HUDEP-2 (cell line): ENCODE measurements at regions not wholly inside any gene's neighbourhood (a gene's known extent, or its start where the extent isn't known, plus 50 kb on each side); places are given as distances from the start of the nearest gene placed in this dataset.

ENCODE experiments used
- DNase-seq, 76 experiments: peaks; one replicate each; lab custom pipeline; 2025; ENCODE audit not compliant: unreplicated experiment in 76 of 76; lab: John Stamatoyannopoulos, UW

DNA sequence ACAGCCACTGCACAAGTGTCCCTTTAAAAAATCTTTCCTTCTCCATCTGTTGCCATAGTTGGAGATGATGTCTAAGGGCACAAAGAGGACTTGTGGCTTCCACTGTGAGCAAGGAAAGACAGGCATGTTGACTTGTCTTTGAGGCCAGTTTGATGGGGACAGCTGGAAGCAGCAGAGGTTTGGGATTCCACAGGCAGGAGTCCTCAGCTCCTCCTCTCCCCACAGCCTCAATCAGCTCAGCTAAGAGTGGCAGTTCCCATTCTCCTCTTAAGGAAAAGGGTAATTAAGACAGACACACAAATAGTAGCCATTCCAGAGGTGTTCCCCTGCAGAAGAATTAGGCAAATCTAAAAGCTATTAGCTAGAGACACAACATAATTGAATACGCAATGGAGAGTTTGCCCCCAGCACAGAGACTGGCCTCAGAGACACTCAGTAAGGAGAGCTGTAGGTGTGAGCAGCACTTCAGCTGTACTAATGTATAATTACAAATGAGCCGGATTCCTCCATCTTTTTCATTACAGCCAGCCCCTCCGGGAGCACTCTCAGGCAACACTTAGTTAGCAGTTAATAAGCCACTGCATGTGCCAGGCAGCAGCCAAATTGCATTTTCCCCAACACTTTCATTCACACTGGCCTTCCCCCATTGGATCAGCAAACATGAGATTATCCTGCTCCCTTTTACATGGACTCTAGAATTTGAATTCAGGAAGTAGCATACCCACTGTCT lies 434.0 kb downstream of the FOXO1 start:
- no peak for DNase-seq

DNA sequence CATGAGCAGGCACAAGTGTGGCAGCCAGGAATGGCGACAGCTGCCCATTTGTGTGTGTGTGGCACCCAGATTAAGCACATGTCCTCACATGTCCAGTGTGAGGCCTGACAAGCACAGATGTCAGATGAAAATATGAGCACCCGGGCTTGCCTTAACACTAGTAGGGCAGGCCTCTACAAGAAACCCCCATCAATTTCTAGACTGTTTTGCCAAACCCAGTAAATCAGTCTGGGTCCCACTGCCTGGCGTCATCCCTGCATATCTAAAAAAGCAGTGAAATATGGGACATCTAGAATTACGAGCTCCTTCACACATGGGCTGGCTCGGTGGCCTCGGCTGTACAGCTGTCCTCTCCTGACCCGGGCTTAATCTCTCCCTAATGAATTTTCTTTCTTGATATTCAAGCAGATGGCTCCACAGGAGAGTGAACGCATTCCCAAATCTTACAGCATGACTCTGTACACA lies 432.7 kb downstream of the FOXO1 start:
- DNase-seq: no peak

DNA sequence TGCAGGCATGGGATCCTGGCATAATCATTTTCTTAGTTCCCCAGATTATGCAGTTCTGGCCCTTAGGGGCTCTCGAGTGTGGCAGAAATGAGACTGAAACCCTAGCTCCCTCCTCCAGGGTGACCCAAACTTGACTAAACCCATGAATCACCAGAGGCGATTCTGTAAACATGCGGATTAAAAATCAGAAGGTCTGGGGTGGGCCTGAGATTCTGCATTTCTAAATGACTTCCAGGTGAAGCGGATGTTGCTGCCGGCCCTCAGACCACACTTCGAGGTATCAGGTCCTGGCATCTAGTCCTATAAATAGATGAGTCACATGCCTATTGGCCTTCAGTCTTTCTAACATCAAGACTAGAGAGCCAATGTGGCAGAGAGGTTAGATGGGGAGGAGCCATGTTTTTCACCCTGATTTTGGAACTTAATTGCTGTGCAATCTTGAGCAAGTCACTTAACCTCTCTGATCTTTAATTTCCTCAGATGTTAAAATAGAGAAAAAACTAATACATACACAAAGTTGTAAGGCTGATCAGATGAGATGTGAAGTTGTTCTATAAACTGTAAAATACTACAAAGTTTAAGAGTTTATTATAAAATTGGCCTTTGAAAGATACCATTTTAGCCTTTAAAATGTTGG lies 431.2 kb downstream of the FOXO1 start:
- DNase-seq: no peak

DNA sequence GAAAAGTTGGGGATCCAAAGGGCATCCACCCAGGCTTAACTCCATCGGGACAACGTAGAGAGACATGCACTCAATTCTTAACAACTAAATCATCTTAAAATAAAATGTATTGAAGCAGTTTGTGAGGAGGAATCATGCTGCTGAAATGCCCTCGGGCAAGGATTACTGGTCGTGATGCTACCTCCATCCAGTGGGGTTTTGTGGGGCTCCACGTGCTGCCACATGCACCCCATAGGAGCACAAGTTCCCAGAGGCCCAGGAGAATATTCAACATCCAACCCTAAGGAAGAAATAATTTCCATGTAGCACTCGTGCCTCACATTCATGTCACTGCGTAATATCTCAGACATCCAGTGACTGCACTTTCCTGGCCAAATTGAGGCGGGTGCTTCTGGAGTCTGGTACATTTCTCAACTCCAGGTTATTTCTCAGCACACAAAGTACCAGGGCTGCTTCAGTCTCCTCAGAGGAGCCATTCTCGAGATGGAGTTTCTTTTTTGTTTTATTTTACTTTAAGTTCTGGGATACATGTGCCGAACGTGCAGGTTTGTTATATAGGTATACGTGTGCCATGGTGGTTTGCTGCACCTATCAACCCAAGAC lies 429.8 kb downstream of the FOXO1 start:
- DNase-seq: no peak

DNA sequence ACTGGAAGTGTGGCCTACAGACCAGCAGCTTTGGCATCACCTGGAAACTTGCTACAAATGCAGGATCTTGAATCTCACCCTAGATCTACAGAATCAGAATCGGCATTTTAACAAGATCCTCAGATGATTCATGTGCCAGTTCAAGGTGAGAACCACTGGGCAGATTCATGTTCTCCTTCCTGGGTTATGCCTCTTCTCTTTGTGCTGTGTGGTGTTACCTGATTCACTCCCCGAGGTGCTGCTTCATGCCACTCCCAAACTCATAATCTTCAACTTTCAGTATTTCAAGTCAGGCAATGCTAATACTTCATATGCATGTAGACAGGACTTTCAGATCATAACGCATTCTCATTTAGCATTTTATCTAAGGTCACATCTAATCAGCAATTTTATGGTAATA lies 427.7 kb downstream of the FOXO1 start:
- DNase-seq: no peak

DNA sequence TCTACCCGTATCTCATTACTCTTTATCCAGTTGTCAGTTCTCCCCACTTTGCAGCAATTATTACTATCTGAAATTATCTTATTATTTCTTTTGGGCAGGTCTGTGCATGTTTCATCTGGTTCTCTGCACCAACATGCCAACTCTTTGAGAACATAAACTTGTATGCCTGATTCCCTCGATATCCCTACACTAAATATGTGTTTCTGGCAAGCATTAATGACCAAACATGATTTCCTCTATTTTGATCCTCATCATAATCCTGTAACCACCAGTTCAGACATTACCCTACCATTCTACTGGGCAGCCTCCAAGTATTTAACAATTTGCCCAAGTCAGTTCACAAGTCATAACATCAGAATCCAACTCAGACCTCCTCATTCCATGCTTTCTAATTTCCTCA lies 426.1 kb downstream of the FOXO1 start:
- DNase-seq: no peak

DNA sequence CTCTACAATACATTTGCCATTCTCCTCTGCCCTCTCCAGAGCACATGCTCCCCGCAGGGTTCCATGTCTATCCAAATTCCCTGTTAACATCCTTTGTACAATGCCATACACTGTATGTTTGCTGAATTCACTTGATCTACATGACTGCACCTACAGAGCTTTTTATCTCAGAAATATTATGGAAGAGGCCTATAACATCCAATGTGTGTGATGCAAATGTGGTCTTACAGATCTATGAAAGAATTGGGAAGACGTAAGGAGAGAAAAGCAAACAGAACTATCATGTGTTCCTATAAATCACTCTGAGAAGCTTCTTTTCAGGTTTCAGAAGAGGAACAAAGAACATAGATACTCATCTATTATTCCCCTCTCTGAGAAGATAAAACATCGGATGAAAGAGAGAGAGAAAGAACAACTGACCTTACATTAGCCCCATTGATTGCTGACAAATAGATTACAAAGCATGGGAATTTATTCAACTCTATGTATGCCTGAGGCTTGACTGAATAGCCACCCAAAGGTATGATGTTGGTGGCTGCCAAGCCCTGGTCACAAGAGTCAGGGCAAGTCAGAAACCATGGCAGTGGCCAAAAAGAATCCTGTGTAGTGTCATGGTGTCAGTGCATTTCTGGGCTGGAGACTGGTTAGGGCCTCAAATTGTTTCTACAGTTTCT lies 425.2 kb downstream of the FOXO1 start:
- DNase-seq: no peak

DNA sequence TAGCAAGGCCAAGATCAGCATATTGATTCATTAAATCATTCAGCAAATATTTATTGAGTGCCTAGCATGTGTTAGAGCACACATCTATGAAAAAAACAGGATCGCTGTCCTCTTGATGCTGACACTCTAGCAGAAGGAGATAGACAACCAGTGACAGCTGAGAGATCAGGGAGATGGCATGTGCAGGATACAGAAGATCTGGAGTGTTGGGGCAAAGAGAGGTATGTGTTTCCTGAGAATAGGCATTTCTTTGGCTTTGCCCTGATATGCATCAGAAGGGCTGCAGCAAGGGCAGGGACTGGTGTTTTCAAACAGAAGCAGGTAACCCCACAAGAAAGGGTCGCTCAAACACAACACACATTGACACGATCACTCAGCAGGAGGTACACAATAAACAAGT lies 423.4 kb downstream of the FOXO1 start:
- no peak for DNase-seq

DNA sequence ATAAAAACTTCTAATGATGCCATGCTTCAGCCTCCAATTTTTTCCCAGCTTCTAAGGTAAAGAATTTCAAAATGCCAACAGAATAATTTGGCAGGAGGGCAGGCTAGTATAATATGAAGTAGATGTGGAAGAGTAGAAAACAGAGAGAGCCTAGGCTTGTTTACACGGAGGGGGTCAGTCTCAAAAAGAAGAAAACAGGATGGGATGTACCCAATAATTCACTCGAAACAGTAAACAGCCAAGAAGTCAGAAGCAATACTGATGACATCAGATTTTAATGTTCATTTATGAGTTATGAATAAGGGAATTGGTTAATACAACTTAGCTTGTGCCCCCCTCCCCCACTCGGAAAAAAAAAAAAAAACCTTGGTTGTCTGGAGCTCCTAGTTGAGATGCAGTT lies 422.5 kb downstream of the FOXO1 start:
- no peak for DNase-seq

DNA sequence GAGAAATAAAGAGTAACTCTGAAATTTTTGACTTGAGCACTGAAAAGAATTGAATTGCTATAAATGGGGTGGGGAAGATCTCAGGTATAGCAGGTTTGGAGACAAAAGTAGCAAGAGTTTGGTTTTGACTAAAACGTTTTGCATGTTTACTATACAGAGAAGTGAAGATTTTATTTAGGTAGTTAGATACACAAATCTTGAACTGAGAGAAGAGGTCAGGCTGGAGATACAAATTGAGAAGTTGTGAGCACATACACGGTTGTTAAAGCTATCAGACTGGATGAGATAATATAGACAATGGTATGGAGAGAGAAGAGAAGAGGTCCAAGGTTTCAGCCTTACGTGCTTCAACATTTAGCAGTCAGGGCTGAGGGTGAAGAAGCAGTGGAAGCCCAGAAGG lies 420.9 kb downstream of the FOXO1 start:
- no peak for DNase-seq

DNA sequence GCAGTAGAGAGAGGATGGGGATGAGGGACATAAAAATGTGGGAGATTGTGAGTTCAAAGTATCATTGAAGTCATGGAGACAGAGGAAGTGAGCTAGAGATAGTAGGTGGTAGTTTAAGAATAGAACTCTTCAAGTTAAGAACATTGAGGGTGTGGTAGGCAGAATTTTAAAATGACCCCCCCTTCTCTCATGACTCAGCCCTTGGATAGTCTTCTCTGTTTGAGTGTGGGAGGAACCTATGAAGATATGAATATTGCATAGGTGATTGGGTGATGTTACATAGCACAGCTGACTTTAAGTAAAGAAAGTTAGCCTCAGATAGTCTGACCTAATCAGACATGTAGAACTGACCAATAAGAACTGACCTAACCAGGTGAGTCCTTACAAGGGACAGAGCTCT lies 418.6 kb downstream of the FOXO1 start:
- DNase-seq: no peak

DNA sequence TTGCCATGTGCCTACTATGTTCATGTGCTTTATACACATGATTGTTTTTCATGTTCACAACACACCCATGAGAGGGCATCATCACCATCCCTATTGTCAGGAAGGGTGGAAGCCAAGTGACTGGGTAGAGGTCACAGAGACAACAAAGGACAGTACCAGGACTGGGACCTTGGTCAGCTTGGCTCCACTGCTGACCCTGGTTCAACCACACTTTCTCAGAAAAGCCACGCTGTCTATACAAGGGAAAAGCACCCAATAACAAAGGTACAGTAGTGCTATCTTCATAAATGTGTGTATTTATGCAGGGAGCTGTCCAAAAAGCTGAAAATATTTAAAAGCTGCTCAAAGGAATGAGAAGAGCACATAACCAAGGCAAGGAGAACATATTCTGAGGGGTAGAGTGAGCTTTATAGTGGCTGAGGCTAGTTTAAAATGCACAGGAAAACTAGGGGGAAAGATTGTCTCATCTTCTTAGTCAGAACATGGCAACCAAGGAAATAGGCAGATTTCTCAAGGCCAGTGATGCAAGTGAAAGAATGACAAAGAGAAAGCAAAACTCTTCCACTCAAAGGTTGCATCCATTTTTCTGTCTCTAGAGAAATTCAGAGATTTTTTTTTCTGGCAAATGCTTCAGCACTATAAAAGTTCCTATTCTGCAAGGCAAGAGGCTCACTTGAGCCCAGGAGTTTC lies 415.0 kb downstream of the FOXO1 start:
- no peak for DNase-seq

DNA sequence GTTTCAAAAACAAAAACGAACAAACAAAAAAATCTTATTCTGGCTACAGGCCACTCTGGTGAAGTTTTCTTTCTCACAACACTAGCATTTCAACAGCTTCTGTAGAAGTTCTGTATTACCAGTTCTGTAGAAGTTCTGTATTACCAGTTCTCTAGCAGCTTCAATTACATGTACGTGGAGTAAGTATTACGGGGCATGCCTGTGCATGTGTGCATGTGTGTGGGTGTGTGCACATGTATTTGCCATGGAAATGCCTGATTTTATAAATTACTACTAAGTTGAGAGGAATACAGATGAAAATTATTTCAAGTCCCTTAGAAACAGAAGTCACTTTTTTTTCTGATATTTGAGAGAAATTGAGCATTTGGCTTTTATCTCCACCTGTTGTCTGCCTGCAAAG lies 414.2 kb downstream of the FOXO1 start:
- no peak for DNase-seq

DNA sequence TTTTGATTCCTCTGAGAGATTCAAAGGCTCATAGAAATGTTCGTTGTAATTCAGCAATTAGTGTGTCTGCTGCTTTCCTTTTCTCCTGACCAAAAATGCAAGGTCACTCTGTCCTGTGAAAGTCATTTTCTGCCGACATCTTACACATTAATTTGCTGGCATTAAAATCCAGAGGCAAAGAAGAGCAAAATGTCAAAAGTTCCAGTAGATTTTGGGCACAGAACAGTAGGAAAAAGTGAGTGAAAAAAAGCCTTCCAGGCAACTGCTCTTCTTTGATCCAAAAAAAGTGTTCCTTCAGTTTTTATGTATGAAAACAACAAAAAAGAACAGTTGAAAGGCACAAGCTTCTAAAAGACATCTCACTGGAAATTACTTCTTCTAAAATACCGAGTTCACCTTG lies 413.8 kb downstream of the FOXO1 start:
- DNase-seq: no peak

DNA sequence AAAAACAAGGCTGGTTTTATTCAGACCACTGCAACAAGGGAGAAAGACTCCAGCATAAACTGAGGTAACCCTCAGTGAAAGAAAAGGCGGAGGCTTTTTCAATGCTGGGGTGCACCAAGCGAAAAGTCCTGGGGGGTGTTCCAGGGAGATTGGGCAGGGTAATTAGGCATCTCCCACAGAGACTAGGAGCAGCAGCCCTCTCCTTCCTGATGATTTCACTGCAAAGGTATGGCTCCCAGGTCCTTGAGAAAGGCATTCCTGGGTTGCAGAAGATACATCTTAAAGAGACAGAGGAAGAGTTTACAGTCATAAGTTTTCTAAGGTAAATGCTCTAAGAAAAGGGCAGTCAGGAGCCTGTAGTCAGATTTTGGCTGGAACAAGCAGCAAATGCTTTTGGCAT lies 412.0 kb downstream of the FOXO1 start:
- no peak for DNase-seq

DNA sequence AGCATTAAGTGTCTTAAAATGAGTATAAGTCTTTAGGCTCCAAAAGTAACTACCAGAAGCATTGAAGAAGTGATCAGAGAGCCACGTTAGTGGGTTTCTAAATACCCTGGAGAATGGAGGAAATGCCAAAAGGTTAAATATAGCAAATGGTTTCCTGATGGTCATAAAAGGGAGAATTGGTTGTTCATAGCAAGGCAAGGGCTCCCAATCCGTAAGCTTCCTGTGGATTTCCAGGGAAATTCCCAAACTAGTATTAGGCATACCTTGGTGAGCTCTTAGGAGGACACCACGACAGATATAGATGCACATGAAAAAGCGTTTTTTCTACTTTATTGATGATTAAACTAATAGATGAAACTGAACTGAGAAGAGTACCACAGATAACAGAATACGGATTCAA lies 410.9 kb downstream of the FOXO1 start:
- DNase-seq: no peak

DNA sequence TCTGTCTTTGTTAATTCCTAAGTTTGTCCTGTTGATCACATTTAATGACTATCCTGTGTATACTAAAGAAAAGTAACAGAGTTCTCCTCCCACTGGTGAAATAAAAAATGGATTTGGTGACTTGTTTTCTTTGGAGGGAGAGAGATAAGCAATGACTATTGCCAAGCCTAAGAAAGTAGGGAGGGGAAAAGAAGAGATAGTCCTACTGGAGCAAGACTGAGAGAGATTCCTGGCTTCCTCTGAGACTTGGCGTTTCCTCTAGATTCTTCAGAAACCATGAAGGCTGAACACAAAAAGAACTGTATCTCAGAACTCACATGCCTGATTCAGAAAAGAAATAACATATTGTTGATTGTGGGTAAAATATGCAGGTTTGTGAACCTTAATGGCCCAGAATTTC lies 406.5 kb downstream of the FOXO1 start:
- DNase-seq: no peak

DNA sequence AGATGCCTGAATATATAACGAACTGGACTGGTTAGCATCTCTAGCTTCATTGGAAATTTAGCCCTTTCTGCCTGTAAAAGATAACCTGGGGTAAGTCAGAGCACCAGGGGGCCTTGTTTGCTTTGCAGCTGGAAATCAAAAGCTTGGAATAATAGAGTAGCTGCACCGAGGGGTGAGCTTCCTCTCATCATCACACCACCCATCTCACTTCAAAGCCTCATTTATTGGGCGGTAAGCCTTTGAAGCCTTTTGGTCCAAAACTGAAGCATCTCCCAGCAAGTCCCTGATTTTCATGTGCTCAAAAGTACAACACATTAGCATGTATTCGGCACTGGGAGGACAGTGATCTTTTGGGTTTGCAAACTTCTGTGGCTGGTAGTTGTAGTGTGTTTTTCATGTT lies 405.1 kb downstream of the FOXO1 start:
- no peak for DNase-seq

DNA sequence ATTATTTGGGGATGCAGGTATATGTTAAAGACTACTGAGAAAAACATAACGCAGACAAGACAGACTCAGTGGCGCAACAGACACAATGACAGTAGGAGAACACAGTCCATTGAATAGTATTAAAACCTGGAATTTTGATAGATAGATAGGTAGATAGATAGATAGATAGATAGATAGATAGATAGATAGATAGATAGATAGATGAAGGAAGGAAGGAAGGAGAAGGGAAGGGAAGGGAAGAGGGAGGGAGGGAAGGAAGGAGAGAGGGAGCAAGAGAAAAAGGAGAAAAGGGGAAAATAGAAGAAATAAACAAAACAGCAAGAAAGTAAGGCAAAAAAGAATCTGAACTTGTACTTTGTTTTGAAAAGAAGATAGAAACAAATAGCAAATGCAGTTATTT lies 404.5 kb downstream of the FOXO1 start:
- DNase-seq: no peak

DNA sequence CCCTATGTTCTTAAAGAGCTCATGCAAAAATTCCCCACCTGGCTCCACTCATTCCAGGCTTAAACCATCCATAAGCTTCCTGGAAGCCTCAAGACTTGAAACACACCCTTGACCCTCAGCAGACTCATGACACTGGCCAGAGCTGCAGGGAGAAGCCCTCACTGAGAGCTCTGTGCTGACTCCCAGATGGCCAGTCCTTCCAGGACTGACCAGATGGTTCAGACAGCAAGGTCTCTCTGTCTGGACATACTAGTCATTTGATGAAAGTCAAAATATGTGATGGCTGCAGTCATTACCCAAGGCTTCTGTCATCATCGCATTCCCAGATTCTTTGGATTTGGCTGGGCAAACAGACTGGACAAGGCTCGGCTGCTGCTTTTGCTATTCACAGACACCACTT lies 397.4 kb downstream of the FOXO1 start:
- no peak for DNase-seq

DNA sequence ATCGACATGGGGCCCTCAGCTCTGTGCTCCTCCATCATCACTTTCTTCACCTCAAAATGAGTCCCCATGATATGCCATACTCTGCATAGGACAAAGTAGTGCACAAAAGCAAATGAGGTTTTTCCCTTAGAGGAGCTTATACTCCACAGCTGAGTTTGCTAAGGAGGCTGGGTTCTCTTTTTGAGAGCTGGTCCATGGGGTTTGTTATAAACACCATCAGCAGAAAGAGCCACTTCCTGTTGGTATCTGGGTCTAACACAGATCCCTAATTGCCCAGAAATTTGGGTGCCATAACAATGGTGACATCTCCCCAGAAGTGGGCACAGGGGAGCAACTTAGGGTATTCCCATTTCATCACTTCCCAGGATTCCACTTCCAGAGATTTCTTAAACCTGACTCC lies 395.7 kb downstream of the FOXO1 start:
- DNase-seq: no peak
